HepG2 (cell line): ENCODE measurements at regions not wholly inside any gene's neighbourhood (a gene's known extent, or its start where the extent isn't known, plus 50 kb on each side); places are given as distances from the start of the nearest gene placed in this dataset.

Source experiments
- ATAC-seq: fragments of 200-7000 bp; cut with Tn5 transposase; 3 replicates; pipeline ENCODE4 v1.9.1; 2020; ENCODE audit warnings: mild to moderate bottlenecking, moderate library complexity
- BruUV-seq: library from RNA; stranded (reverse); fragments of 400-500 nt; replicated peaks from 2 replicates; lab custom pipeline; 2021; lab: Mats Ljungman, UMichigan
- CTCF ChIA-PET: fragments of 300-600 bp; formaldehyde crosslinking; extraction: SDS; loops from one replicate; lab custom pipeline; 2021; ENCODE audit warnings: low total read pairs, inconsistent platforms, low intra/inter-chr PET ratio; lab: Yijun Ruan, JAX
- POLR2A ChIA-PET: fragments of 350-600 bp; sonication (Branson Sonifier 250); formaldehyde crosslinking; loops from one replicate; lab custom pipeline; 2020; ENCODE audit warnings: antibody characterized with exemption, inconsistent platforms; lab: Yijun Ruan, JAX
- DNase-seq: peaks from one replicate; pipeline ENCODE4 v3.0.0-alpha.2; 2015; ENCODE audit warnings: low spot score
- FAIRE-seq: peaks from 3 replicates; lab custom pipeline; 2011; peaks lifted over from hg19 to GRCh38; lab: Jason Lieb, UNC
- H2AFZ ChIP-seq: one replicate; pipeline ENCODE4 v1.6.1; 2011; ENCODE audit warnings: low read length, inconsistent platforms
- H3K27ac ChIP-seq: fragments of 300-600 bp; 3 replicates; pipeline ENCODE4 v1.8.0; 2011; ENCODE audit warnings: mixed run types, mild to moderate bottlenecking, mixed read lengths, low read length, inconsistent platforms; ENCODE audit not compliant: insufficient read depth; ENCODE audit errors: extremely low read length
- H3K27me3 ChIP-seq, 2 experiments: fragments of 200-600 bp in 1 of 2; 2 replicates in 1 of 2; 3 replicates in 1 of 2; pipeline versions ENCODE4 v1.6.0 to v1.8.0; 2011; ENCODE audit warnings: low read length in 2 of 2, mild to moderate bottlenecking in 2 of 2, moderate library complexity in 2 of 2, inconsistent platforms in 1 of 2; ENCODE audit not compliant: insufficient read depth in 2 of 2, control insufficient read depth in 1 of 2
- H3K36me3 ChIP-seq, 2 experiments: fragments of 200-600 bp in 1 of 2; replicated peaks in 1 of 2; 2 replicates in 1 of 2; 3 replicates in 1 of 2; pipeline versions ENCODE4 v1.5.1 to v1.8.0; 2011; ENCODE audit warnings: low read length in 2 of 2, inconsistent platforms in 1 of 2; ENCODE audit not compliant: insufficient read depth in 2 of 2, control insufficient read depth in 1 of 2
- H3K4me1 ChIP-seq: 2 replicates; pipeline ENCODE4 v1.5.1; 2012; ENCODE audit warnings: low read length, inconsistent platforms; ENCODE audit not compliant: insufficient read depth
- H3K4me2 ChIP-seq: 2 replicates; pipeline ENCODE4 v1.6.0; 2011; ENCODE audit warnings: low read depth, low read length, inconsistent platforms
- H3K4me3 ChIP-seq, 3 experiments: fragments of 200-600 bp in 1 of 3; sonication (generic), shearing (Covaris generic) in 1 of 3; replicated peaks in 1 of 3; 2 replicates each; pipeline ENCODE4 v1.5.1; 2011 to 2016; ENCODE audit warnings: low read length in 3 of 3, inconsistent platforms in 2 of 3, low read depth in 2 of 3, mild to moderate bottlenecking in 2 of 3, control low read depth in 1 of 3, mixed read lengths in 1 of 3; ENCODE audit not compliant: insufficient read depth in 1 of 3
- H3K79me2 ChIP-seq: one replicate; pipeline ENCODE4 v1.6.1; 2011; ENCODE audit warnings: low read length, inconsistent platforms; ENCODE audit not compliant: insufficient read depth
- H3K9ac ChIP-seq: 2 replicates; pipeline ENCODE4 v1.6.0; 2011; ENCODE audit warnings: mild to moderate bottlenecking, low read depth, low read length, inconsistent platforms; ENCODE audit not compliant: insufficient read depth
- H3K9me3 ChIP-seq: 2 replicates; pipeline ENCODE4 v1.5.1; 2012; ENCODE audit warnings: mild to moderate bottlenecking, low read length
- H4K20me1 ChIP-seq: 2 replicates; pipeline ENCODE4 v1.6.0; 2011; ENCODE audit warnings: inconsistent platforms, mild to moderate bottlenecking, low read length, moderate library complexity; ENCODE audit not compliant: insufficient read depth
- ATAD3A ChIP-seq: sonication (generic); formaldehyde crosslinking; IDR thresholded peaks from 2 replicates; pipeline ENCODE4 v1.4.0; 2020; ENCODE audit warnings: missing genetic modification reagents
- CEBPB ChIP-seq: IDR thresholded peaks from 2 replicates; pipeline ENCODE4 v1.6.1; 2011; ENCODE audit warnings: low read depth, low read length, improper control_type of control experiment, borderline replicate concordance
- HDAC1 ChIP-seq: sonication (generic); formaldehyde crosslinking; IDR thresholded peaks from 2 replicates; pipeline ENCODE4 v1.5.1; 2020; ENCODE audit warnings: mild to moderate bottlenecking, missing genetic modification reagents
- HNRNPH1 ChIP-seq: fragments of 200-400 bp; formaldehyde crosslinking; optimal IDR thresholded peaks from 2 replicates; pipeline ENCODE3; 2017; ENCODE audit warnings: mild to moderate bottlenecking, low read depth, low read length
- IKZF1 ChIP-seq: fragments of 450-650 bp; IDR thresholded peaks from 2 replicates; pipeline ENCODE4 v1.7.1; 2016
- IKZF4 ChIP-seq: sonication (generic); formaldehyde crosslinking; IDR thresholded peaks from 2 replicates; pipeline ENCODE4 v1.5.1; 2020; ENCODE audit warnings: borderline replicate concordance, mild to moderate bottlenecking, low read depth, missing genetic modification reagents; ENCODE audit errors: not compliant biosample characterization
- NBN ChIP-seq: fragments of 450-650 bp; conservative IDR thresholded peaks from 2 replicates; pipeline ENCODE4 v1.6.1; 2017
- SAFB2 ChIP-seq: sonication (generic); formaldehyde crosslinking; IDR thresholded peaks from 2 replicates; pipeline ENCODE4 v1.5.1; 2020; ENCODE audit warnings: missing genetic modification reagents, low read depth, mild to moderate bottlenecking, borderline replicate concordance
- SP1 ChIP-seq, 2 experiments: fragments of 450-650 bp in 1 of 2; sonication (generic) in 1 of 2; formaldehyde crosslinking in 1 of 2; IDR thresholded peaks; 2 replicates each; pipeline versions ENCODE4 v1.4.0 to v1.6.1; 2016 to 2020; ENCODE audit warnings: missing genetic modification reagents in 1 of 2
- SRSF4 ChIP-seq: fragments of 200-400 bp; formaldehyde crosslinking; IDR thresholded peaks from one replicate; pipeline ENCODE4 v1.6.1; 2018; ENCODE audit warnings: mild to moderate bottlenecking, low read depth, low read length, moderate library complexity; ENCODE audit not compliant: poor library complexity, severe bottlenecking
- YEATS2 ChIP-seq: sonication (generic); formaldehyde crosslinking; IDR thresholded peaks from 2 replicates; pipeline ENCODE4 v1.4.0; 2020; ENCODE audit warnings: missing genetic modification reagents, borderline replicate concordance
- ZBTB38 ChIP-seq: sonication (generic); formaldehyde crosslinking; IDR thresholded peaks from 2 replicates; pipeline ENCODE4 v1.5.1; 2020; ENCODE audit warnings: mild to moderate bottlenecking, missing genetic modification reagents
- ZFP41 ChIP-seq: sonication (generic); formaldehyde crosslinking; IDR thresholded peaks from 2 replicates; pipeline ENCODE4 v1.4.0; 2020; ENCODE audit warnings: mild to moderate bottlenecking, missing genetic modification reagents, borderline replicate concordance
- ZNF207 ChIP-seq: fragments of 450-650 bp; IDR thresholded peaks from 2 replicates; pipeline ENCODE4 v1.6.1; 2016; ENCODE audit warnings: antibody characterized with exemption, borderline replicate concordance
- ZNF232 ChIP-seq: sonication (generic); formaldehyde crosslinking; IDR thresholded peaks from 2 replicates; pipeline ENCODE4 v1.4.0; 2020; ENCODE audit warnings: missing genetic modification reagents, borderline replicate concordance
- ZNF256 ChIP-seq: sonication (generic); formaldehyde crosslinking; conservative IDR thresholded peaks from 2 replicates; pipeline ENCODE4 v1.4.0; 2020; ENCODE audit warnings: missing genetic modification reagents
- ZNF460 ChIP-seq: sonication (generic); formaldehyde crosslinking; IDR thresholded peaks from 2 replicates; pipeline ENCODE4 v1.5.1; 2020; ENCODE audit warnings: missing genetic modification reagents, mild to moderate bottlenecking, borderline replicate concordance
- WGBS: methylation state at CpG from one replicate; pipeline ENCODE4 v1.1.6; 2017; ENCODE audit warnings: low lambda C conversion rate; 5-methylcytosine and 5-hydroxymethylcytosine counted together
- in situ Hi-C: cut with HindIII; loops from 2 replicates; pipeline ENCODE4 v1.10.0; 2017; ENCODE audit warnings: low pct_unique_long_range_greater_than_20kb; ENCODE audit not compliant: extremely low pct_ligation_motif_present
- intact Hi-C: fragments of 100-400 bp; cut with micrococcal nuclease; formaldehyde crosslinking; loops from one replicate; pipeline ENCODE4 v1.10.0; 2022; ENCODE audit not compliant: unreplicated experiment
- TF ChIP-seq, protein P1 (sequence below): sonication (generic); formaldehyde crosslinking; IDR thresholded peaks from 2 replicates; pipeline ENCODE4 v1.5.1; 2020; ENCODE audit warnings: mild to moderate bottlenecking, missing genetic modification reagents
- TF ChIP-seq, protein P2 (sequence below): sonication (generic); formaldehyde crosslinking; IDR thresholded peaks from 2 replicates; pipeline ENCODE4 v1.5.1; 2020; ENCODE audit warnings: missing genetic modification reagents, mild to moderate bottlenecking, borderline replicate concordance

DNA sequence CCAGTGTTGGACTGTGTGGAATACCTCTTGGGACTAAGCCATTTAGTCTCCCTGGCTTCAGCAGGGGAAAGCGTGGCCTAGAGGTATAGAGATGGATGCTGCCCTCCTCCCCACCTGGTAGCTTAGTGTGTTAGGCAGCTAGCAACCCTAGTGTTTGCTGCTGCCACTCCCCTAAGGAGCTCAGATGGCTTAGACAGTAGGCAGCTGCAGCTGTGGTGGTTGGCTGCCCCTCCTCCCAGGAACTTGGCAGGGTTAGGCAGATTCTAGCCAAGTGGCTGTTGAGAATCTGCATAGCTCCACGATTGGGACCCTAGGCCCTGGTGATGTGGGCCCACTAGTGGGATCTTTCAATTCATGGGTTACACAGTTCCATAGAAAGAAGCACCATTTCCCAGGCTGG lies 550.4 kb upstream of the CHAC2 start:
- Histone ChIP-seq H3K4me1 (no peaks in the 10 kb centered on the region), H3K36me3 (no peaks in the 10 kb centered on the region), H3K27ac (no peak overlapping the region), H2AFZ (no peak overlapping the region), H3K27me3 (no peaks in the 10 kb centered on the region)
- CTCF ChIA-PET = no interaction called here
- intact Hi-C loops = no loop called here
- ATAC-seq = no peak; the same call in 2 of the 3 replicates
- TF ChIP-seq SP1 (IDR thresholded peaks at IDR 0.05) = no peak
- TF ChIP-seq SP1 (CRISPR knock-in tag; IDR thresholded peaks at IDR 0.05) = no peak
- no peak for TF ChIP-seq ZNF256
- no peak for TF ChIP-seq IKZF1
- TF ChIP-seq, protein P1, sequence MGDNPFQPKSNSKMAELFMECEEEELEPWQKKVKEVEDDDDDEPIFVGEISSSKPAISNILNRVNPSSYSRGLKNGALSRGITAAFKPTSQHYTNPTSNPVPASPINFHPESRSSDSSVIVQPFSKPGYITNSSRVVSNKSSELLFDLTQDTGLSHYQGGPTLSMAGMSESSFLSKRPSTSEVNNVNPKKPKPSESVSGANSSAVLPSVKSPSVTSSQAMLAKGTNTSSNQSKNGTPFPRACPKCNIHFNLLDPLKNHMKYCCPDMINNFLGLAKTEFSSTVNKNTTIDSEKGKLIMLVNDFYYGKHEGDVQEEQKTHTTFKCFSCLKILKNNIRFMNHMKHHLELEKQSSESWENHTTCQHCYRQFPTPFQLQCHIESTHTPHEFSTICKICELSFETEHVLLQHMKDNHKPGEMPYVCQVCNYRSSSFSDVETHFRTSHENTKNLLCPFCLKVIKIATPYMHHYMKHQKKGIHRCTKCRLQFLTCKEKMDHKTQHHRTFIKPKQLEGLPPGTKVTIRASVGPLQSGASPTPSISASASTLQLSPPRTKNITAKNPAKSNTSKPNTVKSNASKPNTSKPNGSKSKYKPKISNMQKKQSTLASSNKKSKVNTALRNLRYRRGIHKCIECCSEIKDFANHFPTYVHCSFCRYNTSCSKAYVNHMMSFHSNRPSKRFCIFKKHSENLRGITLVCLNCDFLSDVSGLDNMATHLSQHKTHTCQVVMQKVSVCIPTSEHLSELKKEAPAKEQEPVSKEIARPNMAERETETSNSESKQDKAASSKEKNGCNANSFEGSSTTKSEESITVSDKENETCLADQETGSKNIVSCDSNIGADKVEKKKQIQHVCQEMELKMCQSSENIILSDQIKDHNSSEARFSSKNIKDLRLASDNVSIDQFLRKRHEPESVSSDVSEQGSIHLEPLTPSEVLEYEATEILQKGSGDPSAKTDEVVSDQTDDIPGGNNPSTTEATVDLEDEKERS = no peak
- TF ChIP-seq ZFP41 = no peak
- TF ChIP-seq ZNF460 (CRISPR knock-in tag) = no peak
- no peak for TF ChIP-seq NBN
- no peak for TF ChIP-seq SRSF4
- no peak for TF ChIP-seq ZNF232 (CRISPR knock-in tag)
- TF ChIP-seq, protein P2, sequence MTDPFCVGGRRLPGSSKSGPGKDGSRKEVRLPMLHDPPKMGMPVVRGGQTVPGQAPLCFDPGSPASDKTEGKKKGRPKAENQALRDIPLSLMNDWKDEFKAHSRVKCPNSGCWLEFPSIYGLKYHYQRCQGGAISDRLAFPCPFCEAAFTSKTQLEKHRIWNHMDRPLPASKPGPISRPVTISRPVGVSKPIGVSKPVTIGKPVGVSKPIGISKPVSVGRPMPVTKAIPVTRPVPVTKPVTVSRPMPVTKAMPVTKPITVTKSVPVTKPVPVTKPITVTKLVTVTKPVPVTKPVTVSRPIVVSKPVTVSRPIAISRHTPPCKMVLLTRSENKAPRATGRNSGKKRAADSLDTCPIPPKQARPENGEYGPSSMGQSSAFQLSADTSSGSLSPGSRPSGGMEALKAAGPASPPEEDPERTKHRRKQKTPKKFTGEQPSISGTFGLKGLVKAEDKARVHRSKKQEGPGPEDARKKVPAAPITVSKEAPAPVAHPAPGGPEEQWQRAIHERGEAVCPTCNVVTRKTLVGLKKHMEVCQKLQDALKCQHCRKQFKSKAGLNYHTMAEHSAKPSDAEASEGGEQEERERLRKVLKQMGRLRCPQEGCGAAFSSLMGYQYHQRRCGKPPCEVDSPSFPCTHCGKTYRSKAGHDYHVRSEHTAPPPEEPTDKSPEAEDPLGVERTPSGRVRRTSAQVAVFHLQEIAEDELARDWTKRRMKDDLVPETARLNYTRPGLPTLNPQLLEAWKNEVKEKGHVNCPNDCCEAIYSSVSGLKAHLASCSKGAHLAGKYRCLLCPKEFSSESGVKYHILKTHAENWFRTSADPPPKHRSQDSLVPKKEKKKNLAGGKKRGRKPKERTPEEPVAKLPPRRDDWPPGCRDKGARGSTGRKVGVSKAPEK (CRISPR knock-in tag) = no peak
- TF ChIP-seq ZNF207 = no peak
- no peak for TF ChIP-seq HNRNPH1
- TF ChIP-seq YEATS2 (CRISPR knock-in tag) = no peak
- no peak for TF ChIP-seq ATAD3A (CRISPR knock-in tag)
- TF ChIP-seq CEBPB = no peak
- TF ChIP-seq HDAC1 (CRISPR knock-in tag) = no peak
- TF ChIP-seq IKZF4 (CRISPR knock-in tag) = no peak
- no peak for TF ChIP-seq ZBTB38 (CRISPR knock-in tag)
- no peak for TF ChIP-seq SAFB2 (CRISPR knock-in tag)
- TF ChIP-seq, all 625 proteins: peak for 0
- no TSS peak for BruUV-seq
- POLR2A ChIA-PET = no interaction called here
- Histone ChIP-seq H4K20me1 (no peaks in the 10 kb centered on the region), H3K9ac (no peak overlapping the region), H3K4me2 (no peak overlapping the region), H3K9me3 (no peaks in the 10 kb centered on the region), H3K79me2 (no peaks in the 10 kb centered on the region), H3K4me3 (no peak overlapping the region)
- DNase-seq (no peak), FAIRE-seq (no peak)
- WGBS = 6% methylated on average over 2 of the region's 2 CpGs
- in situ Hi-C loops = no loop called here
